ENCODE measurements at regions not wholly inside any gene's neighbourhood (a gene's known extent, or its start where the extent isn't known, plus 50 kb on each side); places are given as distances from the start of the nearest gene placed in this dataset.

GRCh38 chr4:188551156-188551555 is 411.9 kb downstream of the TRIML1 start:
- no peak for TF ChIP-seq CTCF (IDR thresholded peaks at IDR 0.05)
- no peak for TF ChIP-seq NR3C1 (IDR thresholded peaks at IDR 0.05)
- TF ChIP-seq EP300 (IDR thresholded peaks at IDR 0.05): no peak
- no peak for TF ChIP-seq KDM1A (IDR thresholded peaks at IDR 0.05; ENCODE audit: low read depth)
- TF ChIP-seq POLR2A (IDR thresholded peaks at IDR 0.05; ENCODE audit: low read length): no peak
- no peak for TF ChIP-seq MAFK (IDR thresholded peaks at IDR 0.05; ENCODE audit: partially characterized antibody)
- TF ChIP-seq RAD21 (conservative IDR thresholded peaks at IDR 0.05 in 1 of 2, IDR thresholded peaks at IDR 0.05 in 1 of 2): no peak
- TF ChIP-seq JUN (IDR thresholded peaks at IDR 0.05): no peak
- no peak for TF ChIP-seq CBX8 (IDR thresholded peaks at IDR 0.05)
- no peak for TF ChIP-seq KDM5A (IDR thresholded peaks at IDR 0.05)
- TF ChIP-seq CEBPB (IDR thresholded peaks at IDR 0.05): no peak

Measured in A549 (cell line).